Prostate gland (tissue), 2 donors: ENCODE measurements at regions not wholly inside any gene's neighbourhood (a gene's known extent, or its start where the extent isn't known, plus 50 kb on each side); places are given as distances from the start of the nearest gene placed in this dataset.
"Not testable (repeated sequence)": the region's sequence is repeated elsewhere in the genome, so short reads cannot be mapped to it uniquely, and the experiment has no call there.

ENCODE experiments used
- POLR2A ChIP-seq: fragments of 450-650 bp; IDR thresholded peaks from one replicate; pipeline ENCODE4 v1.6.1; 2016; ENCODE audit warnings: antibody characterized with exemption, mild to moderate bottlenecking
- POLR2AphosphoS5 ChIP-seq: sonication (generic); formaldehyde crosslinking; IDR thresholded peaks from one replicate; pipeline ENCODE4 v1.6.1; 2017; ENCODE audit warnings: antibody characterized with exemption
- TF ChIP-seq, protein P1 (sequence below), 4 experiments: fragments of 200-600 bp in 2 of 4; fragments of 450-650 bp in 2 of 4; sonication (generic) in 2 of 4; IDR thresholded peaks; 1 replicate in 3 of 4; 2 replicates in 1 of 4; pipeline ENCODE4 v1.5.1; 2016 to 2019; ENCODE audit warnings: antibody characterized with exemption in 4 of 4, mild to moderate bottlenecking in 2 of 4, moderate library complexity in 2 of 4

DNA sequence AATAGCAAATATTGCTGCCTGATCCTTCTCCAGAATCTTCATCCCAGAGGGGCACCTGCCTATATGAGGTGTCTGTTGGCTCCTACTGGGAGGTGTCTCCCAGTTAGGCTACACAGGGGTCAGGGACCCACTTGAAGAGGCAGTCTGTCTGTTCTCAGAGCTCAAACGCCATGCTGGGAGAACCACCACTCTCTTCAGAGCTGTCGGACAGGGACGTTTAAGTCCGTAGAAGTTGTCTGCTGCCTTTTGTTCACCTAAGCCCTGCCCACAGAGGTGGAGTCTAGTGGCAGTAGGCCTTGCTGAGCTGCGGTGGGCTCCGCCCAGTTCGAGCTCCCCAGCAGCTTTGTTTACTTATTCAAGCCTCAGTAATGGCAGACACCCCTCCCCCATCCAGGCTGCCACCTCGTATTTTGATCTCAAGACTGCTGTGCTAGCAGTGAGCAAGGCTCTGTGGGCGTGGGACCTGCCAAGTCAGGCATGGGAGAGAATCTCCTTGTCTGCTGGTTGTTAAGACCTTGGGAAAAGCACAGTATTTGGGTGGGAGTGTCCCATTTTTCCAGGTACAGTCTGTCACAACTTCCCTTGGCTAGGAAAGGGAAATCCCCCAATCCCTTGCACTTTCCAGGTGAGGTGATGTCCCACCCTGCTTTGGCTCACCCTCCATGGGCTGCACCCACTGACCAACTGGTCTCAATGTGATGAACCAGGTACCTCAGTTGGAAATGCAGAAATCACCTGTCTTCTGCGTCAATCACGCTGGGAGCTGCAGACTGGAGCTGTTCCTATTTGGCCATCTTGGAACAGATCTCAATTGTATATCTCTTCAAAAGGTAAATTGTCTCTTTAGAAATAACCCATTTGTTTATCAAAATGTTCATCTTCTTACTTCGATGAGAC, 87.4 kb upstream of the ITPRID2 start:
- TF ChIP-seq, protein P1, sequence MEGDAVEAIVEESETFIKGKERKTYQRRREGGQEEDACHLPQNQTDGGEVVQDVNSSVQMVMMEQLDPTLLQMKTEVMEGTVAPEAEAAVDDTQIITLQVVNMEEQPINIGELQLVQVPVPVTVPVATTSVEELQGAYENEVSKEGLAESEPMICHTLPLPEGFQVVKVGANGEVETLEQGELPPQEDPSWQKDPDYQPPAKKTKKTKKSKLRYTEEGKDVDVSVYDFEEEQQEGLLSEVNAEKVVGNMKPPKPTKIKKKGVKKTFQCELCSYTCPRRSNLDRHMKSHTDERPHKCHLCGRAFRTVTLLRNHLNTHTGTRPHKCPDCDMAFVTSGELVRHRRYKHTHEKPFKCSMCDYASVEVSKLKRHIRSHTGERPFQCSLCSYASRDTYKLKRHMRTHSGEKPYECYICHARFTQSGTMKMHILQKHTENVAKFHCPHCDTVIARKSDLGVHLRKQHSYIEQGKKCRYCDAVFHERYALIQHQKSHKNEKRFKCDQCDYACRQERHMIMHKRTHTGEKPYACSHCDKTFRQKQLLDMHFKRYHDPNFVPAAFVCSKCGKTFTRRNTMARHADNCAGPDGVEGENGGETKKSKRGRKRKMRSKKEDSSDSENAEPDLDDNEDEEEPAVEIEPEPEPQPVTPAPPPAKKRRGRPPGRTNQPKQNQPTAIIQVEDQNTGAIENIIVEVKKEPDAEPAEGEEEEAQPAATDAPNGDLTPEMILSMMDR (IDR thresholded peaks at IDR 0.05) = not testable (repeated sequence)
- TF ChIP-seq POLR2AphosphoS5, POLR2A: not testable (repeated sequence)
